HG03460 (cell line): ENCODE measurements at regions not wholly inside any gene's neighbourhood (a gene's known extent, or its start where the extent isn't known, plus 50 kb on each side); places are given as distances from the start of the nearest gene placed in this dataset.
"Not testable (repeated sequence)": the region's sequence is repeated elsewhere in the genome, so short reads cannot be mapped to it uniquely, and the experiment has no call there.

Experiments used
- ATAC-seq: cut with Tn5 transposase; IDR thresholded peaks from one replicate; pipeline ENCODE4 v1.9.1; 2021; ENCODE audit not compliant: unreplicated experiment

DNA sequence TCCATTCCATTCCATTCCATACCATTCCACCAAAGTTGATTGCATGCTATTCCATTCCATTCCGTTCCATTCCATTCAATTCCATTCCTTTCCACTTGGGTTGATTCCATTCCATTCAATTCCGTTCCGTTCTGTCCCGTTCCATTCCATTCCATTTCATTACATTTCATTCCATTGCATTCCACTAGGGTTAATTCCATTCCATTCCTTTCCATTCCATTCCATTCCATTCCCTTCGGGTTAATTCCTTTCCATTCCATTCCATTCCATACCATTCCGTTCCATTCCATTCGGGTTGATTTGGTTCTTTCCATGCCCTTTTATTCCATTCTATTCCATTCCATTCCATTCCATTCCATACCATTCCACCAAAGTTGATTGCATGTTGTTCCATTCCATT, 131.9 kb downstream of the CWH43 start:
- not testable (repeated sequence) for ATAC-seq

- not testable (repeated sequence) for ATAC-seq
Observed at GRCh38 chr4:49118379-49119212, 132.5 kb downstream of the CWH43 start.

DNA sequence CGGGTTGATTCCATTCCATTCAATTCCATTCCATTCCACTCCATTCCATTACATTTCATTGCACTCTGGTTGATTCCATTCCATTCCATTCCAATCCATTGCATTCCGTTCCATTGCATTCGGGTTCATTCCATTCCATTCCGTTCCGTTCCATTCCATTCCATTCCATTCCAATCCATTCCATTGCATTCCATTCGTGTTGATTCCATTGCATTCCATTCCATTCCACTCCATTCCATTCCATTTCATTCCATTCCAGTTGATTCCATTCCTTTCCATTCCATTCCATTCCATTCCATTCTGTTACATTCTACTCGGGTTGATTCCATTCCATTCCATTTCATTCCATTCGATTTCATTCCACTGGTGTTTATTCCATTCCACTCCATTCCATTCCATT, 133.3 kb downstream of the CWH43 start:
- ATAC-seq: not testable (repeated sequence)

DNA sequence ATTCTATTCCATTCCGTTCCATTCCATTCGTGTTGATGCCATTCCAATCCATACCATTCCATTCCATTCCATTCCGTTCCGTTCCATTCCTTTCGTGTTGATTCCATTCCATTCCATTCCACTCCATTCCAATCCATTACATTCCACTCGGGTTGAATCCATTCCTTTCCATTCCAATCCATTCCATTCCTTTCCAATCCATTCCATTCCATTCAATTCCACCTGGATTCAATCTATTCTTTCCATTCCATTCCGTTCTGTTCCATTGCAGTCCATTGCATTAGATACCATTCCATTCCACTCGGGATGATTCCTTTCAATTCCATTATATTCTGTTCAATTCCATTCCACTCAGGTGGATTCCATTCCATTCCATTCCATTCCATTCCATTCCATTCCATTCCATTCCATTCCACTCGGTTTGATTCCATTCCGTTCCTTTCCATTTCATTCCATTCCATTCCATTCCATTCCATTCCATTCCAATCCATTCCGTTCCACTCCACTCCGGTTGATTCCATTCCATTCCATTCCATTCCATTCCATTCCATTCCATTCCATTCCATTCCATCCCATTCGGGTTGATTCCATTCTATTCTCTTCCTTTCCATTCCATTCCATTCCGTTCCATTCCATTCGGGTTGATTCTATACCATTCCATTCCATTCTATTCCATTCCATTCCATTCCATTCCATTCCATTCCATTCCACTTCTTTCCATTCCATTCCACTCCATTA, 134.1 kb downstream of the CWH43 start:
- ATAC-seq: not testable (repeated sequence)

DNA sequence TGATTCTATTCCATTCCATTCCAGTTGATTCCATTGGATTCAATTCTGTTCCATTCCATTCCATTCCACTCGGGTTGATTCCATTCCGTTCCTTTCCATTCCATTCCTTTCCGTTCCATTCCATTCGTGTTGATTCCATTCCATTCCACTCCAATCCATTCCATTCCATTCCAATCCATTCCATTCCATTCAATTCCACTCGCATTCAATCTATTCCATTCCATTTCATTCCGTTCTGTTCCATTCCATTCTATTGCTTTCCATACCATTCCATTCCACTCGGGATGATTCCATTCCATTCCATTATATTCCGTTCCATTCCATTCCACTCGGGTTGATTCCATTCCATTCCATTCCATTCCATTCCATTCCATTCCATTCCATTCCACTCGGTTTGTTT, 134.7 kb downstream of the CWH43 start:
- ATAC-seq: peak; percentile 39

- not testable (repeated sequence) for ATAC-seq
Observed at GRCh38 chr4:49126443-49126842, 140.4 kb downstream of the CWH43 start.

DNA sequence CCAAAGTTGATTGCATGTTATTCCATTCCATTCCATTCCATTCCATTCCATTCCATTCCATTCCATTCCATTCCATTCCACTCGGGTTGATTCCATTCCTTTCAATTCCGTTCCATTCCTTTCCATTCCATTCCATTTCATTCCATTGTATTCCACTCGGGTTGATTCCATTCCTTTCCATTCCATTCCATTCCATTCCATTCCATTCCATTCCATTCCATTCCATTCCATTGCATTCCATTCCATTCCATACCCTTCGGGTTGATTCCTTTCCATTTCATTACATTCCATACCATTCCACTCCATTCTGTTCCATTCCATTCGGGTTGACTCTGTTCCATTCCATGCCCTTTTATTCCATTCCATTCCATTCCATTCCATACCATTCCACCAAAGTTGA, 140.8 kb downstream of the CWH43 start:
- not testable (repeated sequence) for ATAC-seq

DNA sequence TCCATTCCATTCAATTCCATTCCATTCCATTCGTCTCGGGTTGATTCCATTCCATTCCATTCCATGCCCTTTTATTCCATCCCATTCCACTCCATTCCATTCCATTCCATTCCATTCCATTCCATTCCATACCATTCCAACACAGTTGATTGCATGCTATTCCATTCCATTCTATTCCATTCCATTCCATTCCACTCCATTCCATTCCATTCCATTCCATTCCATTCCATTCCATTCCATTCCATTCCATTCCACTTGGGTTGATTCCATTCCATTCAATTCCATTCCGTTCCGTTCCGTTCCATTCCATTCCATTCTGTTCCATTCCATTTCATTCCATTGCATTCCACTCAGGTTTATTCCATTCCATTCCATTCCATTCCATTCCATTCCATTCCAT, 143.3 kb downstream of the CWH43 start:
- ATAC-seq: not testable (repeated sequence)

- ATAC-seq: not testable (repeated sequence)
Observed at GRCh38 chr4:49129870-49130269, 143.8 kb downstream of the CWH43 start.

DNA sequence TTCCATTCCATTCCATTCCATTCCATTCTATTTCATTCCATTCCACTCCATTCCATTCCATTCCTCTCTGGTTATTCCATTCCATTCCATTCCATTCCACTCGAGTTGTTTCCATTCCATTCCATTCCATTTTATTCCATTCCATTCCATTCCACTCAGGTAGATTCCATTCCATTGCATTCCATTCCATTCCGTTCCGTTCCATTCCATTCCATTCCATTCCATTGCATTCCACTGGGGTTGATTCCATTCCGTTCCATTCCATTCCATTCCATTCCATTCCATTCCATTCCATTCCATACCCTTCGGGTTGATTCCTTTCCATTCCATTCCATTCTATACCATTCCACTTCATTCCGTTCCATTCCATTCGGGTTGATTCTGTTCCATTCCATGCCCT, 144.6 kb downstream of the CWH43 start:
- ATAC-seq: not testable (repeated sequence)

- ATAC-seq: not testable (repeated sequence)
Observed at GRCh38 chr4:49137043-49137442, 151.0 kb downstream of the CWH43 start.

GRCh38 chr4:49137961-49138360, 151.9 kb downstream of the CWH43 start:
- not testable (repeated sequence) for ATAC-seq

- not testable (repeated sequence) for ATAC-seq
Observed at GRCh38 chr4:49138818-49139217, 152.7 kb downstream of the CWH43 start.

DNA sequence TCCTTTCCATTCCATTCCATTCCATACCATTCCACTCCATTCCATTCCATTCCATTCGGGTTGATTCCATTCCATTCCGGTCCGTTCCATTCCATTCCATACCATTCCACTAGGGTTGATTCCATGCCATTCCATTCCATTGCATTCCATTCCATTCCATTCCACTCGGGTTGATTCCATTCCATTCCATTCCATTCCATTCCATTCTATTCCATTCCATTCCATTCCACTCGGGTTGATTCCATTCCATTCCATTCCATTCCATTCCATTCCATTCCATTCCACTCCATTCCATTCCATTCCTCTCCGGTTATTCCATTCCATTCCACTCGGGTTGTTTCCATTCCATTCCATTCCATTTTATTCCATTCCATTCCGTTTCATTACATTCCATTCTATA, 153.4 kb downstream of the CWH43 start:
- ATAC-seq: not testable (repeated sequence)

DNA sequence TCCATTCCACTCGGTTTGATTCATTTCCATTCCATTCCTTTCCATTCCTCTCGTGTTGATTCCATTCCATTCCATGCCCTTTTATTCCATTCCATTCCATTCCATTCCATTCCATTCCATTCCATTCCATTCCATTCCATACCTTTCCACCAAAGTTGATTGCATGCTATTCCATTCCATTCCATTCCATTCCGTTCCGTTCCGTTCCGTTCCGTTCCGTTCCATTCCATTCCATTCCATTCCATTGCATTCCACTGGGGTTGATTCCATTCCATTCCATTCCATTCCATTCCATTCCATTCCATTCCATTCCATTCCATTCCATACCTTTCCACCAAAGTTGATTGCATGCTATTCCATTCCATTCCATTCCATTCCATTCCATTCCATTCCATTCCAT, 154.3 kb downstream of the CWH43 start:
- not testable (repeated sequence) for ATAC-seq

- not testable (repeated sequence) for ATAC-seq
Observed at GRCh38 chr4:49141955-49142354, 155.9 kb downstream of the CWH43 start.

DNA sequence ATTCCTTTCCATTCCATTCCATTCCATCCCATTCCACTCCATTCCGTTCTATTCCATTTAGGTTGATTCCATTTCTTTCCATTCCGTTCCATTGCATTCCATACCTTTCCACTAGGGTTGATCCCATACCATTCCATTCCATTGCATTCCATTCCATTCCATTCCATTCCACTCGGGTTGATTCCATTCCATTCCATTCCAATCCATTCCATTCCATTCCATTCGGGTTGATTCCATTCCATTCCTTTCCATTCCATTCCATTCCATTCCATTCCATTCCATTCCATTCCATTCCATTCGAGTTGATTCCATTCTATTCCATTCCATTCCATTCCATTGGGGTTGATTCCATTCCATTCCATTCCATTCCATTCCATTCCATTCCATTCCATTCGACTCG, 161.1 kb downstream of the CWH43 start:
- ATAC-seq: peak; percentile 45

DNA sequence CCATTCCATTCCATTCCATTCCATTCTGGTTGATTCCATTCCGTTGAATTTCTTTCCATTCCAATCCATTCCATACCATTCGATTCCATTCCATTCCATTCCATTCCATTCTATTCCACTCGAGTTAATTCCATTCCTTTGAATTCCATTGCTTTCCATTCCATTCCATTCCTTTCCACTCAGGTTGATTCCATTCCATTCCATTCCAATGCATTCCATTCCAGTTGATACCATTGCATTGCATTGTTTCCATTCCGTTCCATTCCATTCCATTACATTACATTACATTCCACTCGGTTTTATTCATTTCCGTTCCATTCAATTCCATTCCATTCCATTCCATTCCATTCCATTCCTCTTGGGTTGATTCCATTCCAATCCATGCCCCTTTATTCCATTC, 161.5 kb downstream of the CWH43 start:
- not testable (repeated sequence) for ATAC-seq

DNA sequence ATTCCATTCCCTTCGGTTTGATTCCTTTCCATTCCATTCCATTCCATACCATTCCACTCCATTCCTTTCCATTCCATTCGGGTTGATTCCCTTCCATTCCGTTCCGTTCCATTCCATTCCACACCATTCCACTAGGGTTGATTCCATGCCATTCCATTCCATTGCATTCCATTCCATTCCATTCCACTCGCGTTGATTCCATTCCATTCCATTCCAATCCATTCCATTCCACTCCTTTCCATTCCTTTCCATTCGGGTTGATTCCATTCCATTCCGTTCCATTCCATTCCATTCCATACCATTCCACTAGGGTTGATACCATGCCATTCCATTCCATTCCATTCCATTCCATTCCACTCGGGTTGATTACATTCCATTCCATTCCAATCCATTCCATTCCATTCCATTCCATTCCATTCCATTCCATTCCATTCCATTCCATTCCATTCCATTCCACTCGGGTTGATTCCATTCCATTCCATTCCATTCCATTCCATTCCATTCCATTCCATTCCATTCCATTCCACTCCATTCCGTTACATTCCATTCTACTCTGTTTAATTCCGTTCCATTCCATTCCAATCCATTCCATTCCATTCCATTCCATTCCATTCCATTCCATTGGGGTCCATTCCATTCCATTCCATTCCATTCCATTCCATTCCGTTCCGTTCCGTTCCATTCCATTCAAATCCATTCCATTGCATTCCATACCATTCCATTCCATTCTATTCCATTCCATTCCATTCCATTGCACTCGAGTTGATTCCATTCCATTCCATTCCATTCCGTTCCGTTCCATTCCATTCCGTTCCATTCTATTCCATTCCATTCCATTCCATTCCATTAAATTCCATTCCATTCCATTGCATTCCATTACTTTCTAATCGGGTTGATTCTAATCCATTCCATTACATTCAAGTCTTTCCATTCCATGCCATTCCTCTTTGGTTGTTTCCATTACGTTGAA, 163.2 kb downstream of the CWH43 start:
- ATAC-seq: peak; percentile 71

DNA sequence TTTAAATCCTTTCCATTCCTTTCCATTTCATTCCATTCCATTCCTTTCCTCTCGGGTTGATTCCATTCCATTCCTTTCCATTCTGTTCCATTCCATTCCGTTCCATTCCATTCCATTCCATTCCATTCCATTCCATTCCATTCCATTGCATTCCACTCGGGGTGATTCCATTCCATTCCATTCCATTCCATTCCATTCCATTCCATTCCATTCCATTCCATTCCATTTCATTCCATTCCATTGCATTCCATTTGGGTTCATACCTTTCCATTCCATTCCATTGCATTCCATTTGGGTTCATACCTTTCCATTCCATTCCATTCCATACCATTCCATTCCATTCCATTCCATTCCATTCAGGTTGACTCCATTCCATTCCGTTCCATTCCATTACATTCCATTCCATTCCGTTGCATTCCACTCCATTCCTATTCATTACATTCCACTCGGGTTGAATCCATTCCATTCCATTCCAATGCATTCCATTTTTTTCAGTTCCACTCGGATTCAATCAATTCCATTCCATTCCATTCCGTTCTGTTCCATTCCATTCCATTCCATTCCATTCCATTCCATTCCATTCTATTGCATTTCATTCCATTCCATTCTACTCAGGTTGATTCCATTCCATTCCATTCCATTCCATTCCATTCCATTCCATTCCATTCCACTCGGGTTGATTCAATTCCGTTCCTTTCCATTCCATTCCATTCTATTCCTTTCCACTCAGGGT, 164.4 kb downstream of the CWH43 start:
- not testable (repeated sequence) for ATAC-seq
